KBM-7 (cell line): ENCODE measurements at regions not wholly inside any gene's neighbourhood (a gene's known extent, or its start where the extent isn't known, plus 50 kb on each side); places are given as distances from the start of the nearest gene placed in this dataset.
"Not testable (repeated sequence)": the region's sequence is repeated elsewhere in the genome, so short reads cannot be mapped to it uniquely, and the experiment has no call there.

Experiments used
- DNase-seq: peaks from one replicate; pipeline ENCODE4 v3.0.0-alpha.2; 2015
- in situ Hi-C: fragments of 300-500 bp; cut with MboI; formaldehyde crosslinking; loops from 2 replicates; pipeline ENCODE4 v1.14.3; 2020; ENCODE audit warnings: low sequenced_read_pairs, low pct_unique_long_range_greater_than_20kb, mixed read lengths

- no peak for DNase-seq
- in situ Hi-C loops, result no loop called here
Observed at GRCh38 chr2:236632295-236633218, 62.9 kb downstream of the ACKR3 start.

DNA sequence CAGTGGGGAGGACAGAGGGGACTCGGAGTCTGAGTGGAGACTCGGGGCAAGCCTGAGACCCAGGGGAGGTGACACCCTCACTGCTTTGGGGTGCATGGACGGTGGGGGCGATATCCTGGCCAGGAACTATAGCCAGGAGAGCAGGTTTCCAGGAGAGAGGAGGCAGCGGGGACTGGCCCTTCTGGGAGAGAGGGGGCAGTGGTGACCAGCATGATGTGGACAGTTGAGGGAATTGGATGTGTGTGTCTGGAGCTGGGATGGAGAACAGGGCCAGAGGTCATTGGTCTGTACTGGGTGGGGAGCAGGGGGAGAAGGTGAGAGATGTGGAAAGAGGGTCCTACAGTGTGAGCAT lies 63.6 kb downstream of the ACKR3 start:
- DNase-seq, result no peak
- in situ Hi-C loops, result no loop called here

GRCh38 chr2:236633775-236634560 lies 64.3 kb downstream of the ACKR3 start:
- no peak for DNase-seq
- in situ Hi-C loops, result no loop called here

GRCh38 chr2:236636261-236636660 lies 66.6 kb downstream of the ACKR3 start:
- in situ Hi-C loops, result no loop called here

DNA sequence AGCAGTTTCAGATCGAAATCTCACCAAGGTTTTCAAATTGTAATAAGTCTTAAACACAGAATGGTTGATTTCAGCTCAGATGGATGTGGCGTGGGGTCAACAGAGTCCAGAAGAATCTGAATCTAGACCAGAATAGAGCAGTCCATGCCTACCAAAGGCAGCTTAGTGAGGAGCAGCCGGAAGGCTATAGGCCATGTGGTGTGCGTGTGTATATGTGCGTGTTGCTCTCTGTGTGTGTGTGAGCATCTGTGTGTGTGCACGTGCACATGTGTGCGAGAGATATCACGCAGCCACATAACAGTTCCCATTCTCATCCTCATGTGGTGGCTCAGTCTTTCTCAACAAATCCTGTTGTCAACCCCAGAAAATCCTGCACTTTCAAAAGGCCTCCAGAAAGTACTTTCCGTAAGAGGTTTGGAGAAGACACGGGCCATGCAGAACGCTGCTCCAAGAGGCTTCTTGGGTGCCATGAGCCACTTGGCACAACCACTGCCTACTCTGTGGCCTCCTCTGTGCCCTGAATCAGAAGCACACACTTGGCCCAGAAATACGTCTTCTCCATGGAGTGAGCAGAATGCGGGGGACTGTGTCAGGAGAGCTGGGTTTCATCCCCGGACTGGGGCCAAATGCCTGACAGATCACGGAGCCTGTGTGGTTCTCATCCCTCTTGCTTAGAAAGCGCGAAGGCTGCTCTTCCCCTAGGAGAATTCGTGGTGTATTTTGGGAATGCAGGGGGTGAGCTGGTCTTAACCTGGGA lies 67.3 kb downstream of the ACKR3 start:
- in situ Hi-C loops, result no loop called here
- no peak for DNase-seq

More at GRCh38 chr2:236636261-236636660, 66.6 kb downstream of the ACKR3 start:
- DNase-seq, result no peak

DNA sequence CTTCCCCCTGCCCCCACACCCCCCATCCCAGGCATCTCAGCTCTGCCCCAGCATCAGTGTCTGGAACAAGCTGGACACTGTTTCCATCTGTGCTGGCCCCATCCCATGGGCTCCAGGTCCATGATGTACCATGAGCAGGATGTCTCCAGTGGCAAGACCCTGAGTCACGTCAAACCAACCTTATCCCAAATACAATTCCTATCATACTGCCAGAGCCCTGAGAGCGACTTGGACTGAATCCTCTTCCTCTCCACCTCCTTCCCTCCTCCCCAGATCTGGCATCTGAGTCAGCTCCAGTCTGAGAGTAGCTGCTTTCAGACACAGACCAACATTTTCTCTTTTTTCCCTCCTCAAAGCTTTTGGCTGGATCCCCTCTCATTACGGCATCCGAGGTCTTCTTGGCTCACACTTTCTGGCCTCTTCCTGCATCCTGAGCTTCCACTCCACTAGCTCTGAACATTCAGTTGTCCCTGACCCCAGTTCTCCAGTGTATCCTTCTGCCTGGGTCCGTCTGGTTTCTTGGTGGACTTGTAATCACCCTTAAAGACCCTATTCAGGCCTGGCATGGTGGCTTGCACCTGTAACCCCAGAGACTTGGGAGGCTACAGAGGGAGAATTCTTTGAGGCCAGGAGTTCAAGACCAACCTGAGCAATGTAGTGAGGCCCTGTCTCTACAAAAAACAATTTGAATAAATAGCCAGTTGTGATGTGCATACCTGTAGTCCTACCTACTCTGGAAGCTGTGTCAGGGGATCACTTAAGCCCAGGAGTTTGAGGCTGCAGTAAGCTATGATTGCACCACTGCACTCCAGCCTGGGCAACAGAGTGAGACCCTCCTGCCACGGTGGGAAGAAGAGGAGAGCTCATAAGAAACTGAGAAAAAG lies 68.3 kb downstream of the ACKR3 start:
- in situ Hi-C loops, result no loop called here
- DNase-seq, result no peak

DNA sequence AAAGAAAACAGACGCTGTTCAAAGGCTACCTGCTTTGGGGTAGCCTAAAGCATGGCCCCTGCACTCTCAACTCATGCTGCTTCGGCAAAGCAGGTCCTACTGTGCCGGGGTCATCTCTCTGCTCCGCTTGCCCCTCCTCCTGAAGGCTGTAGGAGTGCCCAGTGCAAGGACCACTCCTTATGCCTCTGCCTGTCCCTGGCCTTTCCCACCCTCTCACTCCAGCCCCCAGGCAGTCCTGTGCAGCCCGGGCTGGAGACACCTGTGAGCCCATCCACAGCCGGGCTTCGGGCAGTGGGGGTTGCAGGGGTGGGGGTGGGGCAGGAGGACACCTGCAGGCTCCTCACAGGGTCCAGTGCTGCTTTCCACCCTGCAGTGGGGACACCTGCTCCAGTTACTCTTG lies 69.1 kb downstream of the ACKR3 start:
- in situ Hi-C loops, result no loop called here
- DNase-seq, result no peak

GRCh38 chr2:236639461-236640235 lies 70.0 kb downstream of the ACKR3 start:
- in situ Hi-C loops, result no loop called here
- DNase-seq, result no peak

- in situ Hi-C loops, result no loop called here
Observed at GRCh38 chr2:236641051-236641726, 71.6 kb downstream of the ACKR3 start.

DNA sequence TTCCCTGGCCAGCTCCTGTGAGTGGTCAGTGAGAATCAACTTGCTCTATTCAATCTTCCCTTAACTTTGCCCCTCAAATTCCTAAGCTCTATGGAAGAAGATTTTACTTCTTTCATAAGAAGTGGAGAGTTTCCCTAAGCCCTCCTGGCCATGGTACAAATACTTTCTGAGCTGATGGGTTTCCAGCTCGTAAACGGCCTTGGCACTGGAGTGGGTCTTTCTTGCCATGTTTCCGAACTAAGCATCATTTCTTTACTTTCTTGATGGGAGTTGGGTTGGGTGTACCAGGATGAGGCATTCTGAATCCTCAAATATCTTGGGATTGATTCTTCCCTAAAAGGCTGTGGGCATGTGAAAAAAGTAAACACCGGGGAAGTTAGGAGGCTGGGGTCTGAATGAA lies 72.5 kb downstream of the ACKR3 start:
- no peak for DNase-seq
- in situ Hi-C loops, result no loop called here

More at GRCh38 chr2:236641051-236641726, 71.6 kb downstream of the ACKR3 start:
- no peak for DNase-seq

- no peak for DNase-seq
- in situ Hi-C loops, result no loop called here
Observed at GRCh38 chr2:236642584-236643291, 73.1 kb downstream of the ACKR3 start.

- DNase-seq, result no peak
- in situ Hi-C loops, result no loop called here
Observed at GRCh38 chr2:236643480-236643879, 73.9 kb downstream of the ACKR3 start.

DNA sequence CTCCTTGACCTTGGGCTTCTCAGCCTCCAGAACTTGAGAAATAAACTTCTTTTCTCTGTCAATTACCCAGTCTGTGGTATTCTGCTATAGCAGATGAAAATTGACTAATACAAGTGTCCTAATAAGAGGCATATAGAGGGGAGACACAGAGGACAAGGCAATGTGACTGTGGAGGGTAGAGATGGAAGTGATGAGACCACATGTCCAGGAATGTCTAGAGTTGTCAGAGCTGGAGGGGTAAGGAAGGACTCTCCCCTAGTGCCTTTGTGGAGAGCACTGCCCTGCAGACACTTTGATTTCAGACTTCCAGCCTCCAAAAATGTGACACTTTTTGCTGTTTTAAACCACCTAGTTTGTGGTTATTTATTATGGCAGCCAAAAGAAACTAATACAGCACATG lies 74.4 kb downstream of the ACKR3 start:
- in situ Hi-C loops, result no loop called here
- DNase-seq, result no peak

GRCh38 chr2:236644502-236644911 lies 74.9 kb downstream of the ACKR3 start:
- no peak for DNase-seq
- in situ Hi-C loops, result no loop called here

- in situ Hi-C loops, result not testable (repeated sequence)
Observed at GRCh38 chr2:236645141-236645540, 75.5 kb downstream of the ACKR3 start.

DNA sequence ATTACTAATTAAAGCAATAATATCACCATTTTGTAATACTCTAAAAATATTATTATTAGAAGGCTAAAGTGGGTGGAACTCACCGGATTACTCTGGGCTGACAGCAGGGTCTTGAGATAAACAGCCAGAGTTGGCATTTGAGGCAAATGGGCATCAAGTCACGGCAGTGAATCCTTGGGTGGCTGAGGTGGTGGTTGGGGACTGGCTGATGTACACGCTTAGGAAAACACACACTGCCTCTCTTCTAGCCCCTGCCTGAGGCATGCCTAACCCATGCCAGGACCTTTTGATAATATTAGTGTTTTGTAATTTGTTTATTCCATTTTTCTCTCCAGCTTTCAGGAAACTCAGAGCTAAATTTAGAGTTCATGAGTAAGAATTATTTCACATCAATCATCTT lies 76.8 kb downstream of the ACKR3 start:
- in situ Hi-C loops, result no loop called here

More at GRCh38 chr2:236645141-236645540, 75.5 kb downstream of the ACKR3 start:
- not testable (repeated sequence) for DNase-seq

DNA sequence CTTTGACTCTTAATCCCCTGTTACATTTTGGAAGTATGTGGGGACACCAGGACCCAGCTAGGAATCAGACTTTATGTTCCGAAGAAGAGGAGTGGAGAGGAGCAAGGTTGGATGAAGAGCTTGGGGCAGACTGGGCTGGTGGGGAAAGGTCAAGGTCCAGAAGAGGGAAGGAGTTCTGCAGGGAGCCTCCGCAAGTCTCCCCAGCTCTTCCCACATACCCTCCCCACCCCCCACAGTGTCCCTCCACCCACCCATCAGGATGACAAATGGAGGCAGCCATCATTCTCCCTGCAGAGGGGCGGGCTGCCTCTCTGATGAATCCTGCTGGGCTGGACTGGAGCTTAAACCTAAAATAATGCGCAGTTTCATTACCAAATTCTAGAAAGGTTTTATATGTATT lies 77.2 kb downstream of the ACKR3 start:
- DNase-seq, result no peak
- in situ Hi-C loops, result no loop called here

More for the DNA sequence above, 76.8 kb downstream of the ACKR3 start:
- no peak for DNase-seq
